ENCODE measurements at regions not wholly inside any gene's neighbourhood (a gene's known extent, or its start where the extent isn't known, plus 50 kb on each side); places are given as distances from the start of the nearest gene placed in this dataset.
"Not testable (repeated sequence)": the region's sequence is repeated elsewhere in the genome, so short reads cannot be mapped to it uniquely, and the experiment has no call there.

DNA sequence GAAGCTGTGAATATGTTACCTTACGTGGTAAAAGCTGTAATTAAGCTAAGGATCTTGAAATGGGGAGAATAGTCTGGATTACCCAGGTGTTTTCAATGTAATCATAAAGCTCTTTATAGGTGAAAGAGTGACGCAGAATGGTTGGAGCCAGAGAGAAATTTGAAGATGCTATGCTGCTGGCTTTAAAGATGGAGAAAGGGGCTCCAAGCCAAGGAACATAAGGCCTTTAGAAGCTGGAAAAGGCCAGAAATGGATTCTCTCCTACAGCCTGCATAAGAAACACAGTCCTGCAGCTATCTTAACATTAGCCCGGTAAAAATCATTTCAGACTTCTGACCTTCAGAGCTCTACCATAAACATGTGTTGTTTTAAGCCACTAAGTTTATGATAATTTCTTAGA, 243.3 kb upstream of the VLDLR start:
- intact Hi-C loops (cut with DNase I, micrococcal nuclease), result no loop called here
- no peak for ATAC-seq
- no peak for DNase-seq

DNA sequence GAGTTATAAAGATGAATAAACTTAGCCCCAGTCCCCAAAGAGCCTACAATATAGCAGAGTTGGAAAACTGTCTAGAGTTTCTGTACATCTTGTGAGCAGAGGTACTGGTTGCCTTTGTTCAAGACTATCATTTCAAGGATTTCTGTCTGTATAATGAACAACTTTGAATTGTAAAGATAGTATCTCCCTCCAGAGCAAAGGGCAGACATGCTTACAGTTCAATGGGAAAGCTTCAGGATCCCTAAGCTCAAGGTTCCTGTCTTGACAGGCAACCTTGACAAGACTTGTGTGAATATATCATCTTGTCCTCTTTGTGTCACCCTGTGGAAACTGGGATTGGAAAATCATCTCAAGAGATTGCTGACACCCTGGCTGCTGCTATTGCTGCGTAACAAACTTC, 242.8 kb upstream of the VLDLR start:
- DNase-seq, result no peak
- no peak for ATAC-seq
- intact Hi-C loops (cut with DNase I, micrococcal nuclease), result no loop called here

DNA sequence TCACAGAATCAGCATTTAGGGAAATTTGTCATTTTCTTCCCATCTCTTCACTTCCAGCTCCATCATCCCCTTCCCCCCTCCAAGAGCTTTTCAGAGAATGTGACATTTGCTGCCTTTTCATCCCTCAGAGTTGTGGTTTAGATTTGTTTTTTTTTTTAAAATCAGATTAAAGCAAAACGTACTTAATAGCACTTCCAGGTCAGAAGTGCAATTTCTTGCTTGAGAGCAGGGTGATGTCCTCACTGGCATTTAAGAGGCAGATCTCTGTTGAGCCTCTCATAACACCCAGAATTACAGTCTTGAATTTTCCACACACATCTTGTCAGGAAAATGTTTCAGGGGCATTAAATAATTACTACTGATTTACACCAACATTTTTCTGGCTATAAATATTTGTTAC, 236.8 kb upstream of the VLDLR start:
- intact Hi-C loops (cut with DNase I, micrococcal nuclease), result no loop called here
- no peak for ATAC-seq
- no peak for DNase-seq

DNA sequence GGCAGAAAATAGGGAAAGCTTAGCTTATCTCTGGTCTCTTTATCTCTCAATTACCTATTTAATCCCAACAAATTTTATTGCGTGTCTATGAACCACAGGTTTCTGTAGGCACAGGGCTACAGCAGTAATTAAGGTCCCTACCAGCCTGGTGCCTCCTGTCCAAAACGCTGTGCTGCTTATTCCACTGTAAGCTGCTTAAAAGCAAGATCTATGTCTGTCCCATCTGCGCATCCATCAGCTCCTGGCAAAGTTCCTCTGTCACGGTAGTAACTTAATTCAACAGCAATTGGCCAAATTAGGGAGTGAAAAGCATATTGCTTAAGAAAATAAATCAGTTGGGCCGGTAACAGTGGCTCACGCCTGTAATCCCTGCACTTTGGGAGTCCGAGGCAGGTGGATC, 235.8 kb upstream of the VLDLR start:
- intact Hi-C loops (cut with DNase I, micrococcal nuclease), result no loop called here
- ATAC-seq, result no peak
- no peak for DNase-seq

DNA sequence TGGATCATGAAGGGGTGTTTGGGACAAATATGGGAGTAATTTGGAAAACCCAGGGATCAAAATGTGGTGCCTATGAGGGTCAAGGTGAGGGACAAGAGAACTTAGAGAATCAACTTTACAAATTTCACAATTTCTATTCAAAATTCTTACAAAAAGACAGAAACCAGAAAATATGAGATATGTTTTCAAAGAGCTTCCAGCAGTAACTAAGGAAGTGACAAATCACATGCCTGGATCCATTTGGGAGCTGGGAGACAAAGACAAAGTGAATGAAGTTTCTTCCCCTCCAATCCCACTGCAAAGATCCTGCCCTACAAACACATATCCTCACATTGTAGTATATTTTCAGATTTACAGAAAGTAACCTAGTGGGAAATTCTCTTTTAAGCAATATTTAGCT, 235.0 kb upstream of the VLDLR start:
- intact Hi-C loops (cut with DNase I, micrococcal nuclease), result no loop called here
- no peak for ATAC-seq

DNA sequence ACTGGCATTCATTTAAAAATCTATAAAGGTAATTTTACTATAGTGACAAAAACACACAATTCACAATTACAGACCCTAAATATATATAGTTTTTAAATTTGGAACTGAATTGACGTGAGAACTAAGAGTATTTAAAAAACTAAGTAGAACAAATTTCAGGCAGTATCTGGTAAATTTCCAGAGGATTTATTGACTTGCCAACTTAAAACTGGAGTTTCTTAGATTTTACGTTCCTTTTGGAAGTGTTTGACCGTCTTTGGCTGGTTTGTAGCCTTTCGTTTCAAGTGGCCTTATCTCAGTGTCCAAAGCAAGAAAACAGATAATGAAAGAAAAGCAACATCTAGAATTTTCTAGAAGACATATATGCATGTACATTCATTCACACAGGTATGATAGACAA, 234.4 kb upstream of the VLDLR start:
- ATAC-seq (no peak), DNase-seq (no peak)
- intact Hi-C loops (cut with DNase I, micrococcal nuclease), result no loop called here

More for the DNA sequence above, 235.0 kb upstream of the VLDLR start:
- DNase-seq, result no peak

DNA sequence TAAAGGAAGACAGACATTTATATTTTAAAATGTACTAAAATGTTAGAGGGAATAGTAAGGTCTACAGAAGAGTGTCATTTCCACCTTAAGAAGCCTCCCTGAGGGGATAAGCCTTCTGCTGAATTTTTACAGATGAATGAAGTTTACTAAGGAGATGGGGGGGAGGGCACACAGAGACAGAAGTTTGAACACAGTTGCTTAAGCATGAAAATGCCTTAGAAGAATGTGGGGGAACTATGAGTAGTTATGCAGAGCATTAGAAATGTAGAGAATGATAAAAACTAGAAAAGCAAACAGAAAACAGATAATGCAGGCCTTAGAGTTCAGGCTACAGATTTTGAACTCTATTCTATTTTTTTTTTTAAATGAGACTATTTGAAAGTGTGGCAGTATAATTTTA, 232.2 kb upstream of the VLDLR start:
- intact Hi-C loops (cut with DNase I, micrococcal nuclease), result no loop called here
- DNase-seq (no peak), ATAC-seq (no peak)

DNA sequence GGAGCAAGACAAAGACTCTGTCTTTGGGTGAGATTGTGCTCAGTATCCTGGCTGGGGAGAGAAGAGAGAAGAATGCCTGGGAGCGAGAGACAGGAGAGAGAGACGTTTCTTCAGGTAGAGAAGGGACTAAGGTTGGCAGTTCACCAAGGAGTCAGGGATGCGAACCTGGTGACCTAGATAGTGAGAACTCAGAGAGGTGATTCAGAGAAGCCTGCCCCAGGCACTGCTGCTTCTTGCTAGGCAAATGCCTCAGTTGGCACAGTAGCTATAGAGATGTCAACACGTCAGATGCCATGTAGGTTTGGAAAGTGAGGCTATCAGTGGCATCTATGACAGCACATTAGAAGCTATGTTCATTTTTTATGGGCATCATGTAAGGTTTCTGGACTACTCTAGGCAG, 231.6 kb upstream of the VLDLR start:
- DNase-seq (no peak), ATAC-seq (no peak)
- intact Hi-C loops (cut with DNase I, micrococcal nuclease), result no loop called here

DNA sequence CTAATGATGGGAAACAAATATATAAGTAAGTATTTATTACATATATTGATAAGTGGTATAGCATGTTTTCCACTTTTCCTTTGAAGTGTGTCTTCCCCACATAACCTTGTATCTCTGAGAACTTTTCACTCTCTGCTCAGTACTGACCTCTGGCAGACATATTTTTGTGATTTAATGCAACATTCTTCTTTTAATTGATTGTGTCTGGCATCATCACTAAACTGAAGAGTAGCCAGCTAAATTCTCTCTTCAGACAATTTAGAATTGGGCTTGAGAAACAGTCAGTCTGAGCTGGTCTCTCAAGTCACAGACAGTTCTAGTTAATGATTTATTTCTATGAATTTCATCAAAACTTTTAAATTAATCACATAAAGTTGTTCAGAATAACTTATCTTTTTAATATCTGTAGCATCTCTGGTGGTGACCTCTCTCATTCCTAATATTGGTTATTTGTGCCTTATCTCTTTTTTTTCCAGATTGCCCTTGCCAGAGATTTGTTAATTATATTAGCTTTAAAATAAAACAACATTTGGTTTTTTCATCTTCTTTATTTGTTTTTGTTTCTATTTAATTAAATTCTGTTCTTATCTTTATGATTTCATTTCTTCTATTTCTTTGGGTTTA, 230.0 kb upstream of the VLDLR start:
- intact Hi-C loops (cut with DNase I, micrococcal nuclease); DNase-seq; ATAC-seq: not testable (repeated sequence)

DNA sequence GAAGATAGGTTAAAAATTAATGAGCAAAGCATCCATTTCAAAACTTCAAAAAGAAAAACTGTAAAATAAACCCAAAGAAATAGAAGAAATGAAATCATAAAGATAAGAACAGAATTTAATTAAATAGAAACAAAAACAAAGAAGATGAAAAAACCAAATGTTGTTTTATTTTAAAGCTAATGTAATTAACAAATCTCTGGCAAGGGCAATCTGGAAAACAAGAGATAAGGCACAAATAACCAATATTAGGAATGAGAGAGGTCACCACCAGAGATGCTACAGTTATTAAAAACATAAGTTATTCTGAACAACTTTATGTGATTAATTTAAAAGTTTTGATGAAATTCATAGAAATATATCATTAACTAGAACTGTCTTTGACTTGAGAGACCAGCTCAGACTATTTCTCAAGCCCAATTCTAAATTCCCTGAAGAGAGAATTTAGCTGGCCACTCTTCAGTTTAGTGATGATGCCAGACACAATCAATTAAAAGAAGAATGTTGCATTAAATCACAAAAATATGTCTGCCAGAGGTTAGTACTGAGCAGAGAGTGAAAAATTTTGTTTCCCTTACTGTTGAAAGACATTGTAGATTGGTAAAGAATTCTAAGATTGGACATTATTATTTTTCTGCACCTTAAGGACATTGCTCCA, 227.4 kb upstream of the VLDLR start:
- intact Hi-C loops (cut with DNase I, micrococcal nuclease); ATAC-seq; DNase-seq: not testable (repeated sequence)

DNA sequence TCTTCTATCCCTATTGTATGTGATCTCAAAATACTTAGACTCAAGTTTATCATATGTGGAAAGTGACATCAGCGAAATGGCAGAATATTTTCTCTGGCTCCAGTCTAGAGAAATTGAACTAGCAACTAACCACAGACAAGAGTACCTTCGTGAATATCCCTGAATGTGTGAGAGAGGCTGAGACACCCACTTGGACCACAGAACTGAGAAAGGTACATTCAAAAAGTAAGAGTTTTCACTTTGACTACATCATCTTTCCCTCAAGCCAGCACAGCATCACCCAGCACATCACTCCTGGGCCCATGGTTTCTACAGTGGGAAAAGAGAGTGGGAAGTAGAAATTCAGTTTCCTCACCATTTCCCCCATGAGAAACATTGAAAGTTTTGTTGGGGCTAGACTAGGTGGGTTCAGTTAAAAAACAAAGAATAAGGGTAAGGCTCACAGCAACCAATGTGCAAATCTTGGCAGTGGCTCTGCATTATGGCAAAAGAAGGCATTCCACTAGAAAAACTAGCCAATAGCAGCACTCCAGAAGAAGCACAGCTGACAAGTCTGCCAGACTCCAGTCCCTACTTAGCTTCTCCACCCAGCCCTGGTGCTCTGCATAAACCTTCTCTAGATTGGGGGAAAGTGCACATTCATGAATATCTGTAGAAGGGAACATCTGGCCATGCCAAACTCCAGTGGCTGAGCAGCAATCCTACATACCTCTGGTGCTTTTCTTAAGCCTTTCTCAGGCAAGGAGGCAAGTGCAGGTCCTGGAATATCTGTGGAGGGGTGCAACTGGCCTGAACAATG, 225.6 kb upstream of the VLDLR start:
- ATAC-seq (no peak), DNase-seq (no peak)
- intact Hi-C loops (cut with DNase I, micrococcal nuclease), result no loop called here

DNA sequence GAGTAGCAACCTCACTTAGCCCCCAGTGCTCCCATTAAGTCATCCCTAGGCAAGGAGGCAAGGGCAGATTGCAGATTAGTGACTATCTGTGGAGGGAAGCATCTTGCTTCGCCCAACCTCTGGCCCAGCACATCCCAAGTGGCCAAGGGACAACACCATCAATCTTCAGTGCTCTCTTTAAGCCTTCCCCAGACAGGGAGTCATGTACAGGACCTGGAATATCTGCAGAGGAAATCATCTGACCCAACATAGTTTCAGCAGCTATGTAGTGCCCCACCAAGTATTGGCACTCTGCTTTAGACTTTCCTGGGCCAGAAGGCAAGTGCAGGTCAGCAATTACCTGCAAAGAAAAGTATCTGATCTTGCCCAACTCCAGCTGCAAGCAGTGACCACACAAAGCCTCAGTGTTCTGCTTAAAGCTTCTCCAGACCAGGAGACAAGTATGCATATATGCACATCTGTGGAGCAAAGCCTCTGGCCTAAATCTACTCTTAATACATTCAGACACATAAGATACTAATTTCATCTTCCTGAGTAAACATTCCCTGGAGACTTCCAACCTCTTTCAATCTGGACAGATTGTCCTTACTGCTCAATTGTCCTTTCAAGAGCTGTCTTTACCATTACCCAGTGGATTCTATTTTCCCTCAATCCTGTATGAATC, 224.8 kb upstream of the VLDLR start:
- intact Hi-C loops (cut with DNase I, micrococcal nuclease), result no loop called here
- ATAC-seq, result no peak

DNA sequence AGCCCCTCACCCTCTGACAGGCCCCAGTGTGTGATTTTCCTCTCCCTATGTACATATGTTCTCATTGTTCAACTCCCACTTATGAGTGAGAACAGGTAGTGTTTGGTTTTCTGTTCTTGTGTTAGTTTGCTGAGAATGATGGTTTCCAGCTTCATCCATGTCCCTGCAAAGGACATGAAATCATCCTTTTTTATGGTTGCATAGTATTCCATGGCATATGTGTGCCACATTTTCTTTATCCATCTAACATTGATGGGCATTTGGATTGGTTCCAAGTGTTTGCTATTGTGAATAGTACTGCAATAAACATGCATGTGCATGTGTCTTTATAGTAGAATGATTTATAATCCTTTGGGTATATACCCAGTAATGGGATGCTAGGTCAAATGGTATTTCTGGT, 223.7 kb upstream of the VLDLR start:
- intact Hi-C loops (cut with DNase I, micrococcal nuclease); ATAC-seq; DNase-seq: not testable (repeated sequence)

More for the DNA sequence above, 224.8 kb upstream of the VLDLR start:
- DNase-seq, result no peak

DNA sequence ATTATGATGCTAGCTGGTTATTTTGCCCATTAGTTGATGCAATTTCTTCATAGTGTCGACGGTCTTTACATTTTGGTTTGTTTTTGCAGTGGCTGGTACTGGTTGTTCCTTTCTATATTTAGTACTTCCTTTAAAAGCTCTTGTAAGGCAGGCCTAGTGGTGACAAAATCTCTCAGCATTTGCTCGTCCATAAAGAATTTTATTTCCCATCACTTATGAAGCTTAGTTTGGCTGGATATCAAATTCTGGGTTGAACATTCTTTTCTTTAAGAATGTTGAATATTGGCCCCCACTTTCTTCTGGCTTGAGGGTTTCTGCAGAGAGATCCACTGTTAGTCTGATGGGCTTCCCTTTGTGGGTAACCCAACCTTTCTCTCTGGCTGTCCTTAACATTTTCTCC, 219.8 kb upstream of the VLDLR start:
- intact Hi-C loops (cut with DNase I, micrococcal nuclease); DNase-seq; ATAC-seq: not testable (repeated sequence)

DNA sequence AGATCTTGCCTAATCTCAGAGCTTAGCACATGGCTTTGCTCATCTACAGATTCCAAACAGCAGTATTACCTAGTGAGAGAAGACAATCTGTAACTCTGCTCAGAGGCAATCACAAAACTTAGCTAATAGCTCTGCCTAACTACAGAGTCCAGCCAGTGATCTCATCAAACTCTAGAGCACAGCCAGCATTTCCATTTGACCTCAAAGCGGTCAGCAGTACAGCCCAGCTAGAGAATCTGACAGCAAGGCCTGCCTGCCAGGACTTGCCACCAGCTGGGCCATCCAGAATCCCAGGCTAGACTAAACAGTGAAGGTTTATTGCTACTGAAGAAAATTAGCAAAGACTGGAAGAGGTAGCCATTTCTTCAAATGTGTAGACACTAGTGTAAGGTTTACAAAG, 217.9 kb upstream of the VLDLR start:
- intact Hi-C loops (cut with DNase I, micrococcal nuclease), result no loop called here
- ATAC-seq (no peak), DNase-seq (no peak)

DNA sequence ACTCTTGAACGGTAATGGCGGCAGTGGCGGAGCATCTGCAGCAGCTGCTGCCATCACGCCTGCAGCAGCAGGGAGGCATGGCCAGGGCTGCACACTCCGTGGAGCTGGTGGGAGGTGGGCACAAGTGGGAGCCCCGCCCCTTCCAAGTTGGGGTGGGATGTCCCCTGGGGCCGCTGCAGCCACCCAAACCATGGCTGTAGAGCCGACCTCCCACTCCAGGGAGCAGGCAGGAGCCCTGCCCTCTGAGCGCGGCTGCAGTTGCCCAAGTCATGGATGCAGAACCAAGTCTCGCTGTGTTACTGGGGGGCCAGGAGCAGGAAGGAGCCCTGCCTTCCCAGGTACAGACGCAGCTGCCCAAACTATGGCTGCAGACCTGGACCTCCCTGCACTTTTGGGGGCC, 215.3 kb upstream of the VLDLR start:
- DNase-seq (no peak), ATAC-seq (no peak)
- intact Hi-C loops (cut with DNase I, micrococcal nuclease), result no loop called here

DNA sequence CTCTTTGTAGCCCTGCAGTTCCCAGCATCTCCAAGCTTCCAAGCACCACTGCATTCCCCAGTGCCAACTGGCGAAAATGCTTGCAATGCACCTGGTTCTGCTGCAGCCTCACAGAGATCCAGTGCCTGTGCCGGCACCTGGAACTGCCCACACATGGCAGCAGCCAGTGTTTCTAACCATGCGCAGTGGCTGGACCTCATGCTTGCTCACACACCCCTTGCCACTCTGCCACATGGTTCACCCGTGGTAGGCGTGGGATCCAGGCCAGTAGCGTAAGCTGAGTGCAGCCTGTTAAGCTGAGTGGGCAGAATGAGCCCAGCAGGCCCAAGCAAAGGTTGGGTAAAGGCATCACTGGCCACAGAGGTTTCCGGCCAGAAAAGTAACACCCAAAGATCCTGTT, 214.1 kb upstream of the VLDLR start:
- ATAC-seq (no peak), DNase-seq (no peak)
- intact Hi-C loops (cut with DNase I, micrococcal nuclease), result no loop called here

DNA sequence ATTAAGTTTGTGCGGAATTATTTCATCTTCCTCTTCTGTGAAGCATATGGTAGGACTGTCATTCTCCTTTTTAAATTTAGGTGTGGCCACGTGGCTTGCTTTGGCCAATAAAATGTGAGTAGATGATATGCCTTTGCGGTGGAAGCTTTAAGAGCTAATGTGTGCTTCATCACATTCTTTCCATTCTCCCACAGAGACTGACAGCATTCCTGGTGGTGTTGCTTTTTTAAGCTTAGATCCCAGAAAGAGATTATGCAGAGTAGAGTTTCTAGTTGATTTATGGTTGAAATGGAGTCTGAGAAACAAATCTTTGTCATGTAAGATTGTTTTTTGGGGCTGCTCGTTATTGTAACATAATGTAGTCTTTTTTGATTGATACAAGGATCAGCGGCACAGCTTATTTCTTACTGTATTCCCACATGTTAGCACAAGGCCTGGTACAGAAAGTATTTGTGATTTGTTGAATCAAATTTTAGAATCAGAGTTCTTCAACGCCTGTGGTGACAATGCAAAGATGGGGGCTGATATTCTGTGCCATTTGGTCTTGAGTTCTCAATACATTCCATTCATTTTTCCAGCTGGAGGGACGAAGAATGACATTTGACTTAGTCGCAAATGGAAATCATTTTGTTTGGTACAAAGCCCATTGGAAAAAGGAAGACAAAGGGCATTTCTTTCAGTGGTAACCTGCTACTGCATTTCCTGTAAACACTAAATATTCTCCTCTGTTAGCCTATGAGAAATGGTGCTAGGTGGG, 209.9 kb upstream of the VLDLR start:
- intact Hi-C loops (cut with DNase I, micrococcal nuclease), result no loop called here
- no peak for DNase-seq
- no peak for ATAC-seq

DNA sequence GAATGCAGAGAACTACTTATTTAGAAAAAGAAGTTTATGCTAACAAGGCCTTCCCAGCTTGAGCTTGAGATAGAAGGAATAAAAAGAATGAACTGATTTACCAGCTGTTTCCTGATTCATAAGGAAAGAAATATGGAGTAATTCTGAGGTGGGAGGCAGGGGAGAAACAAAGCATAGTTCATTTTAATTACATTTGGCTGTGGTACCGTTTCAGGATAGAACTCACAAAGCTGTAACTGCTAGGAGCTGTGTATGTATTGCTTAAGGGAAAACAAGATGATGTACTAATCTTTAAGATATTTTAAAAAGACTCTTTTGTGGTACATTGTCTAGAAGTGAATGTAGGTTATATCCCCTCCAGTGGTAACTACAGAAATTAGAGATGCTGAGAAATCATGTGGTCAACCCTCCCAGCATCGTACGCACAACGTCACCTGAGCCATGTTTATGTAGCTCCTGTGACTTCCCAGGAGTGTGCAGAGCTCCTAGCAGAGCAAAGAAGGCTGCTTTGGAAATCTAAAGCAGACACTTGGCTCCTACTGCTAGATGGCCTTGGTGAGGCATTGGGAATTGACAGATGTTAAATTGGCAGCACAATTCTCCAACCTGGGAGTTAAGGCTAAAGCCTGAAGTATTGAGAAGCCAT, 208.3 kb upstream of the VLDLR start:
- DNase-seq (no peak), ATAC-seq (no peak)
- intact Hi-C loops (cut with DNase I, micrococcal nuclease), result no loop called here

Data from left colon (tissue), 2 donors.